GM18861 (cell line): ENCODE measurements at regions not wholly inside any gene's neighbourhood (a gene's known extent, or its start where the extent isn't known, plus 50 kb on each side); places are given as distances from the start of the nearest gene placed in this dataset.

Experiments used
- ATAC-seq: cut with Tn5 transposase; IDR thresholded peaks from one replicate; pipeline ENCODE4 v1.9.1; 2021; ENCODE audit not compliant: unreplicated experiment

GRCh38 chr3:21801631-21802030, 50.6 kb upstream of the ZNF385D start:
- ATAC-seq: no peak

GRCh38 chr3:21803604-21804003, 52.6 kb upstream of the ZNF385D start:
- ATAC-seq: no peak

GRCh38 chr3:21804330-21804729, 53.3 kb upstream of the ZNF385D start:
- ATAC-seq: no peak

GRCh38 chr3:21806733-21807132, 55.7 kb upstream of the ZNF385D start:
- no peak for ATAC-seq

- no peak for ATAC-seq
Measured at GRCh38 chr3:21825684-21826083, 74.7 kb upstream of the ZNF385D start.

- no peak for ATAC-seq
Measured at GRCh38 chr3:21826416-21826815, 75.4 kb upstream of the ZNF385D start.

GRCh38 chr3:21830541-21830940, 79.5 kb upstream of the ZNF385D start:
- no peak for ATAC-seq

- no peak for ATAC-seq
Measured at GRCh38 chr3:21835264-21835663, 84.3 kb upstream of the ZNF385D start.

- no peak for ATAC-seq
Measured at GRCh38 chr3:21836227-21836626, 85.2 kb upstream of the ZNF385D start.

GRCh38 chr3:21839176-21839575, 88.2 kb upstream of the ZNF385D start:
- no peak for ATAC-seq

- no peak for ATAC-seq
Measured at GRCh38 chr3:21839592-21839991, 88.6 kb upstream of the ZNF385D start.

- no peak for ATAC-seq
Measured at GRCh38 chr3:21847005-21847404, 96.0 kb upstream of the ZNF385D start.

GRCh38 chr3:21859124-21860081, 108.4 kb upstream of the ZNF385D start:
- ATAC-seq: no peak

GRCh38 chr3:21860082-21860475, 109.1 kb upstream of the ZNF385D start:
- ATAC-seq: no peak

GRCh38 chr3:21860657-21861056, 109.6 kb upstream of the ZNF385D start:
- ATAC-seq: no peak

- no peak for ATAC-seq
Measured at GRCh38 chr3:21876782-21877181, 125.8 kb upstream of the ZNF385D start.

GRCh38 chr3:21877214-21877754, 126.3 kb upstream of the ZNF385D start:
- no peak for ATAC-seq

- ATAC-seq: no peak
Measured at GRCh38 chr3:21879184-21879886, 128.3 kb upstream of the ZNF385D start.

GRCh38 chr3:21888656-21889055, 137.6 kb upstream of the ZNF385D start:
- no peak for ATAC-seq

GRCh38 chr3:21889166-21889565, 138.2 kb upstream of the ZNF385D start:
- no peak for ATAC-seq

- ATAC-seq: no peak
Measured at GRCh38 chr3:21892104-21892503, 141.1 kb upstream of the ZNF385D start.

GRCh38 chr3:21893242-21893641, 142.2 kb upstream of the ZNF385D start:
- no peak for ATAC-seq
